ENCODE measurements at regions not wholly inside any gene's neighbourhood (a gene's known extent, or its start where the extent isn't known, plus 50 kb on each side); places are given as distances from the start of the nearest gene placed in this dataset.
A peak's percentile ranks its signal among the peaks of the same experiment; 100 is the strongest.

GRCh38 chr2:234218266-234219045 is 168.0 kb downstream of the SPP2 start:
- DNase-seq (ENCODE audit: low read depth) = no peak
- no peak for TF ChIP-seq CTCF (IDR thresholded peaks at IDR 0.05; ENCODE audit: low read depth, low read length, missing control alignments)
- no peak overlapping the region for H3K4me3 ChIP-seq (ENCODE audit: low read depth, low read length)
- in situ Hi-C loops (cut with HindIII; ENCODE audit: low sequenced_read_pairs) = no loop called here

GRCh38 chr2:234212534-234212933 is 162.0 kb downstream of the SPP2 start:
- no peak overlapping the region for H3K4me3 ChIP-seq (ENCODE audit: low read depth, low read length)
- in situ Hi-C loops (cut with HindIII; ENCODE audit: low sequenced_read_pairs) = no loop called here
- DNase-seq (ENCODE audit: low read depth) = no peak
- no peak for TF ChIP-seq CTCF (IDR thresholded peaks at IDR 0.05; ENCODE audit: low read depth, low read length, missing control alignments)

GRCh38 chr2:234211797-234212196 is 161.3 kb downstream of the SPP2 start:
- H3K4me3 ChIP-seq (ENCODE audit: low read depth, low read length) = no peak overlapping the region
- DNase-seq (ENCODE audit: low read depth) = no peak
- no peak for TF ChIP-seq CTCF (IDR thresholded peaks at IDR 0.05; ENCODE audit: low read depth, low read length, missing control alignments)
- in situ Hi-C loops (cut with HindIII; ENCODE audit: low sequenced_read_pairs) = no loop called here

GRCh38 chr2:234206738-234207137 is 156.2 kb downstream of the SPP2 start:
- TF ChIP-seq CTCF (IDR thresholded peaks at IDR 0.05; ENCODE audit: low read depth, low read length, missing control alignments) = no peak
- in situ Hi-C loops (cut with HindIII; ENCODE audit: low sequenced_read_pairs) = loop anchor here (5.0 kb wide), 1 partner anchor 41 kb away; no protein-coding TSS in a partner anchor
- H3K4me3 ChIP-seq (ENCODE audit: low read depth, low read length) = no peak overlapping the region
- DNase-seq (ENCODE audit: low read depth) = no peak

- H3K4me3 ChIP-seq (ENCODE audit: low read depth, low read length) = no peak overlapping the region
- no peak for TF ChIP-seq CTCF (IDR thresholded peaks at IDR 0.05; ENCODE audit: low read depth, low read length, missing control alignments)
- DNase-seq (ENCODE audit: low read depth) = no peak
- in situ Hi-C loops (cut with HindIII; ENCODE audit: low sequenced_read_pairs) = no loop called here
Observed at GRCh38 chr2:234204480-234204879, 154.0 kb downstream of the SPP2 start.

GRCh38 chr2:234203135-234203984 is 152.9 kb downstream of the SPP2 start:
- peak; percentile 98 for DNase-seq (ENCODE audit: low read depth)
- no peak overlapping the region for H3K4me3 ChIP-seq (ENCODE audit: low read depth, low read length)
- no peak for TF ChIP-seq CTCF (IDR thresholded peaks at IDR 0.05; ENCODE audit: low read depth, low read length, missing control alignments)
- in situ Hi-C loops (cut with HindIII; ENCODE audit: low sequenced_read_pairs) = no loop called here
